Endothelial cell of umbilical vein (primary cell): ENCODE measurements at regions not wholly inside any gene's neighbourhood (a gene's known extent, or its start where the extent isn't known, plus 50 kb on each side); places are given as distances from the start of the nearest gene placed in this dataset.

ENCODE experiments used
- BruUV-seq: library from RNA; stranded (reverse); fragments of 400-500 nt; replicated peaks from 2 replicates; lab custom pipeline; 2021; lab: Mats Ljungman, UMichigan
- CTCF ChIA-PET: fragments of 300-600, 350-600 bp; sonication (Branson Sonifier 250); formaldehyde crosslinking; loops from one replicate; lab custom pipeline; 2021; ENCODE audit warnings: antibody characterized with exemption, inconsistent platforms; lab: Charles Lee
- POLR2A ChIA-PET: fragments of 300-600, 350-600 bp; sonication (Branson Sonifier 250); formaldehyde crosslinking; loops from one replicate; lab custom pipeline; 2021; ENCODE audit warnings: antibody characterized with exemption, inconsistent platforms; lab: Charles Lee
- DNase-seq: peaks from one replicate; pipeline ENCODE4 v3.0.0-alpha.2; 2011; ENCODE audit warnings: low read depth, low spot score
- FAIRE-seq: peaks from 2 replicates; lab custom pipeline; 2011; peaks lifted over from hg19 to GRCh38; lab: Jason Lieb, UNC
- H2AFZ ChIP-seq: 2 replicates; pipeline ENCODE4 v1.6.0; 2012; ENCODE audit warnings: low read depth, low read length, control low read depth, inconsistent platforms
- H3K27ac ChIP-seq: 2 replicates; pipeline ENCODE4 v1.5.1; 2011; ENCODE audit warnings: low read depth, mild to moderate bottlenecking, control low read depth, low read length, moderate library complexity; ENCODE audit not compliant: insufficient read depth
- H3K27me3 ChIP-seq, 2 experiments: 2 replicates each; pipeline versions ENCODE4 v1.6.0 to v1.6.1; 2011; ENCODE audit warnings: low read length in 2 of 2, mixed read lengths in 1 of 2; ENCODE audit not compliant: control insufficient read depth in 2 of 2, insufficient read depth in 2 of 2
- H3K36me3 ChIP-seq, 2 experiments: 2 replicates in 1 of 2; 3 replicates in 1 of 2; pipeline ENCODE4 v1.5.1; 2011; ENCODE audit warnings: low read length in 2 of 2, mild to moderate bottlenecking in 1 of 2, moderate library complexity in 1 of 2; ENCODE audit not compliant: control insufficient read depth in 2 of 2, insufficient read depth in 2 of 2; ENCODE audit errors: extremely low read depth in 1 of 2
- H3K4me1 ChIP-seq: 3 replicates; pipeline ENCODE4 v1.5.1; 2011; ENCODE audit warnings: mild to moderate bottlenecking, low read length; ENCODE audit not compliant: control insufficient read depth, insufficient read depth; ENCODE audit errors: extremely low read depth
- H3K4me2 ChIP-seq: 2 replicates; pipeline ENCODE4 v1.6.1; 2011; ENCODE audit warnings: low read length, control low read depth, mixed read lengths; ENCODE audit not compliant: insufficient read depth
- H3K4me3 ChIP-seq, 3 experiments: fragments of 200-600 bp in 1 of 3; sonication (generic), shearing (Covaris generic) in 1 of 3; replicated peaks in 1 of 3; 2 replicates each; pipeline ENCODE4 v1.5.1; 2011 to 2016; ENCODE audit warnings: control low read depth in 3 of 3, low read length in 3 of 3, mild to moderate bottlenecking in 2 of 3, inconsistent platforms in 1 of 3, low read depth in 1 of 3, moderate library complexity in 1 of 3; ENCODE audit not compliant: insufficient read depth in 1 of 3
- H3K79me2 ChIP-seq: 2 replicates; pipeline ENCODE4 v1.6.0; 2012; ENCODE audit warnings: low read length, inconsistent platforms; ENCODE audit not compliant: control insufficient read depth, insufficient read depth
- H3K9ac ChIP-seq: replicated peaks from 2 replicates; pipeline ENCODE3; 2011; ENCODE audit warnings: low read length, control low read depth; ENCODE audit not compliant: insufficient read depth; ENCODE audit errors: extremely low read depth
- H3K9me1 ChIP-seq: replicated peaks from 3 replicates; pipeline ENCODE4 v1.6.0; 2011; ENCODE audit warnings: mild to moderate bottlenecking, low read length; ENCODE audit not compliant: control insufficient read depth, insufficient read depth; ENCODE audit errors: extremely low read depth
- H3K9me3 ChIP-seq: replicated peaks from 2 replicates; pipeline ENCODE4 v1.5.1; 2012; ENCODE audit warnings: low read length, inconsistent platforms; ENCODE audit not compliant: control insufficient read depth, insufficient read depth
- H4K20me1 ChIP-seq: replicated peaks from 2 replicates; pipeline ENCODE3; 2011; ENCODE audit warnings: mild to moderate bottlenecking, low read length; ENCODE audit not compliant: control insufficient read depth, insufficient read depth; ENCODE audit errors: extremely low read depth
- CTCF ChIP-seq, 2 donors: IDR thresholded peaks; 1 replicate in 1 of 2; 2 replicates in 1 of 2; pipeline ENCODE4 v1.5.1; 2011; ENCODE audit warnings: low read length in 2 of 2, mild to moderate bottlenecking in 2 of 2, moderate library complexity in 2 of 2, control low read depth in 1 of 2, inconsistent platforms in 1 of 2, low read depth in 1 of 2; ENCODE audit not compliant: insufficient read depth in 1 of 2; ENCODE audit errors: extremely low read depth in 1 of 2
- EZH2 ChIP-seq: IDR thresholded peaks from 2 replicates; pipeline ENCODE4 v1.6.1; 2012; ENCODE audit warnings: borderline replicate concordance, low read depth, mild to moderate bottlenecking, moderate library complexity, low read length, inconsistent platforms; ENCODE audit not compliant: severe bottlenecking
- FOS ChIP-seq: IDR thresholded peaks from 2 replicates; pipeline ENCODE4 v1.6.1; 2011; ENCODE audit warnings: mild to moderate bottlenecking, low read length, moderate library complexity, borderline replicate concordance; ENCODE audit not compliant: insufficient read depth
- GATA2 ChIP-seq: IDR thresholded peaks from 2 replicates; pipeline ENCODE4 v1.7.0; 2011; ENCODE audit warnings: low read depth, mild to moderate bottlenecking, moderate library complexity, mixed read lengths, low read length; ENCODE audit not compliant: insufficient read length, insufficient read depth
- JUN ChIP-seq: IDR thresholded peaks from 2 replicates; pipeline ENCODE4 v1.6.1; 2011; ENCODE audit warnings: borderline replicate concordance, low read depth; ENCODE audit not compliant: insufficient read length, insufficient read depth
- MAX ChIP-seq: IDR thresholded peaks from 2 replicates; pipeline ENCODE4 v1.6.1; 2011; ENCODE audit not compliant: insufficient read depth, insufficient read length
- MYC ChIP-seq: IDR thresholded peaks from one replicate; pipeline ENCODE4 v1.6.1; 2011; ENCODE audit warnings: mild to moderate bottlenecking, low read depth, low read length
- POLR2A ChIP-seq: IDR thresholded peaks from 2 replicates; pipeline ENCODE4 v1.6.1; 2012; ENCODE audit warnings: low read depth, mild to moderate bottlenecking, control low read depth, low read length
- POLR2AphosphoS5 ChIP-seq: IDR thresholded peaks from 2 replicates; pipeline ENCODE4 v1.6.1; 2012; ENCODE audit warnings: low read depth, mild to moderate bottlenecking, control low read depth, low read length, moderate library complexity; ENCODE audit not compliant: insufficient read depth
- dilution Hi-C: fragments of 300-500 bp; cut with MboI; formaldehyde crosslinking; loops from one replicate; pipeline ENCODE4 v1.15.0; 2019; ENCODE audit warnings: low sequenced_read_pairs; ENCODE audit not compliant: extremely low pct_ligation_motif_present
- intact Hi-C: fragments of 100-400 bp; cut with micrococcal nuclease; formaldehyde crosslinking; loops from one replicate; pipeline ENCODE4 v1.10.0; 2022

- no peaks in the 10 kb centered on the region for H4K20me1 ChIP-seq
- H3K4me2 ChIP-seq, result no peak overlapping the region
- H3K36me3 ChIP-seq, result no peaks in the 10 kb centered on the region
- dilution Hi-C loops, result no loop called here
- no peak overlapping the region for H2AFZ ChIP-seq
- no peak for DNase-seq
- H3K9me1 ChIP-seq, result no peaks in the 10 kb centered on the region
- H3K79me2 ChIP-seq, result no peaks in the 10 kb centered on the region
- intact Hi-C loops, result no loop called here
- H3K4me3 ChIP-seq, result no peak overlapping the region
- no TSS peak for BruUV-seq
- ChIA-PET CTCF (no interaction called here), POLR2A (no interaction called here)
- H3K4me1 ChIP-seq, result no peaks in the 10 kb centered on the region
- H3K9me3 ChIP-seq, result no peaks in the 10 kb centered on the region
- no peak for TF ChIP-seq MYC
- no peak for TF ChIP-seq POLR2A
- TF ChIP-seq JUN, result no peak
- TF ChIP-seq POLR2AphosphoS5, result no peak
- TF ChIP-seq FOS, result no peak
- no peak for TF ChIP-seq CTCF (IDR thresholded peaks at IDR 0.05; ENCODE audit: extremely low read depth in 1 of 2, insufficient read depth in 1 of 2, low read depth in 1 of 2, low read length in 2 of 2)
- no peak for TF ChIP-seq MAX
- no peak for TF ChIP-seq EZH2
- TF ChIP-seq GATA2, result no peak
- no peak for FAIRE-seq
- H3K9ac ChIP-seq, result no peak overlapping the region
- H3K27me3 ChIP-seq, result no peaks in the 10 kb centered on the region
- no peak overlapping the region for H3K27ac ChIP-seq
These were observed 297.0 kb upstream of the CLNK start for GRCh38 chr4:10981576-10981975.
